Stomach (tissue), 4 donors: ENCODE measurements at regions not wholly inside any gene's neighbourhood (a gene's known extent, or its start where the extent isn't known, plus 50 kb on each side); places are given as distances from the start of the nearest gene placed in this dataset.

Source experiments
- EP300 ChIP-seq: sonication (generic); formaldehyde crosslinking; IDR thresholded peaks from one replicate; pipeline ENCODE4 v1.6.1; 2017; ENCODE audit warnings: antibody characterized with exemption
- POLR2A ChIP-seq, 4 donors: fragments of 450-650 bp; IDR thresholded peaks; one replicate each; pipeline ENCODE4 v1.6.1; 2016; ENCODE audit warnings: antibody characterized with exemption in 4 of 4, control low read depth in 2 of 4, mild to moderate bottlenecking in 1 of 4, moderate library complexity in 1 of 4
- POLR2AphosphoS5 ChIP-seq, 3 donors: sonication (generic); formaldehyde crosslinking; IDR thresholded peaks; one replicate each; pipeline ENCODE4 v1.6.1; 2016; ENCODE audit warnings: antibody characterized with exemption in 3 of 3
- TF ChIP-seq, protein P1 (sequence below), 7 experiments: fragments of 450-650 bp in 4 of 7; fragments of 200-600 bp in 3 of 7; sonication (generic) in 3 of 7; IDR thresholded peaks; one replicate each; pipeline ENCODE4 v1.5.1; 2016 to 2019; ENCODE audit warnings: antibody characterized with exemption in 7 of 7, control low read depth in 2 of 7, mild to moderate bottlenecking in 1 of 7

GRCh38 chr3:148439254-148439822 is 258.4 kb upstream of the AGTR1 start:
- no peak for TF ChIP-seq POLR2A (IDR thresholded peaks at IDR 0.05)
- TF ChIP-seq, protein P1, sequence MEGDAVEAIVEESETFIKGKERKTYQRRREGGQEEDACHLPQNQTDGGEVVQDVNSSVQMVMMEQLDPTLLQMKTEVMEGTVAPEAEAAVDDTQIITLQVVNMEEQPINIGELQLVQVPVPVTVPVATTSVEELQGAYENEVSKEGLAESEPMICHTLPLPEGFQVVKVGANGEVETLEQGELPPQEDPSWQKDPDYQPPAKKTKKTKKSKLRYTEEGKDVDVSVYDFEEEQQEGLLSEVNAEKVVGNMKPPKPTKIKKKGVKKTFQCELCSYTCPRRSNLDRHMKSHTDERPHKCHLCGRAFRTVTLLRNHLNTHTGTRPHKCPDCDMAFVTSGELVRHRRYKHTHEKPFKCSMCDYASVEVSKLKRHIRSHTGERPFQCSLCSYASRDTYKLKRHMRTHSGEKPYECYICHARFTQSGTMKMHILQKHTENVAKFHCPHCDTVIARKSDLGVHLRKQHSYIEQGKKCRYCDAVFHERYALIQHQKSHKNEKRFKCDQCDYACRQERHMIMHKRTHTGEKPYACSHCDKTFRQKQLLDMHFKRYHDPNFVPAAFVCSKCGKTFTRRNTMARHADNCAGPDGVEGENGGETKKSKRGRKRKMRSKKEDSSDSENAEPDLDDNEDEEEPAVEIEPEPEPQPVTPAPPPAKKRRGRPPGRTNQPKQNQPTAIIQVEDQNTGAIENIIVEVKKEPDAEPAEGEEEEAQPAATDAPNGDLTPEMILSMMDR (IDR thresholded peaks at IDR 0.05) = no peak
- TF ChIP-seq EP300 = no peak
- no peak for TF ChIP-seq POLR2AphosphoS5 (IDR thresholded peaks at IDR 0.05)
